HG03442 (cell line): ENCODE measurements at regions not wholly inside any gene's neighbourhood (a gene's known extent, or its start where the extent isn't known, plus 50 kb on each side); places are given as distances from the start of the nearest gene placed in this dataset.
"Not testable (repeated sequence)": the region's sequence is repeated elsewhere in the genome, so short reads cannot be mapped to it uniquely, and the experiment has no call there.

Experiments used
- ATAC-seq: cut with Tn5 transposase; IDR thresholded peaks from one replicate; pipeline ENCODE4 v1.9.1; 2021; ENCODE audit warnings: mild to moderate bottlenecking, moderate library complexity; ENCODE audit not compliant: unreplicated experiment

DNA sequence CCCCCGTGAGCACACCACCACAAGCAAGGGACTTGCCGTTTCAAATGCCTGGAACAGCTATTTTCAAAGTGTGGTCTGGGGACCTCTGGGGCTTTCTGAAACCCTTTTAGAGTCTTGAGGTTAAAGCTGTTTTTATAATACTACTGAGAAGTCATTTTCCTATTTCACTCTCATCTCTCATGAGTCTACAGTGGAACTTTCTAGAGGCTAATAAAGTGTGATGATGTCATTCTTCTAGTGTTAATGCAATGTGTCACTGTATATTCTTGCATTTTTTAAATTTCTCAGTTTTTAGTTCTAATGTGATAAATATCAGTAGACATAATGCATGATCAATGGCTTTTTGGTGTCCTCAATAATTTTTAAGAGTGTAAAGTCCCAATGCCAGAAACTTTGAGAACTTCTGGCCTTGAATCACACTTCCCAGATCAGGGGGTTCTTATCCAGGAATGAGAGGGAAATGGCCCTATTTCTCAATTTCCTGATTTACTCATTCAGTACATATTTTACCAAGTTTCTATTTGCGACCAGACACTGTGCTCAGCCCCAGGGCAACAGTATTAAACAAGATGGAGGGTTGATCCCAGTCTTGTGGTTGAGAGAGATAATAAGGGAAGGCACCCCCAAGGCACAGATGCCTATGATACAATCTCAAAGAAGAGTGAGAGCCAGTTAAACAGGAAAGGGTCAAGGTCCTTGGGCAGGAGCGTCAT is 444.0 kb downstream of the HS3ST3B1 start:
- ATAC-seq = no peak

DNA sequence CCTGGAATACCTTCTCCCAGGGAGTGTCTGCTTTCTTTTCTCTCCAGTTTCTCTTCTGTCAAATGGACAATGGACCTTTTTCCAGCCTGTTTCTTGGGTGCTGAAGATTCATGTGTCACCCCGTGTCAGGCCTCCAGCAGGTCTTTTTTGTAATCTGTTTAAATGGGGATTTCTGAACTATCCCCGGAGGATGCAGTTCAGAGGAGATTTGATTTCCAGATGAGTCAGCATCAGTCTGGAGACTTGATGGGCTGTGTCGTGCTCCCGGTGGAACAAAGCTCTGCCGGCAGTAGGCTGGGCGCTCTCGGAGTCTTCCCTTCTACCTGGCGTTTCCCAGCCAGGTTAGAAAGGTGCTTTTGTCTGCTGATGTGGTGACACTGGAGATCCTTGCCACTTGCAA is 440.6 kb downstream of the HS3ST3B1 start:
- ATAC-seq = no peak

DNA sequence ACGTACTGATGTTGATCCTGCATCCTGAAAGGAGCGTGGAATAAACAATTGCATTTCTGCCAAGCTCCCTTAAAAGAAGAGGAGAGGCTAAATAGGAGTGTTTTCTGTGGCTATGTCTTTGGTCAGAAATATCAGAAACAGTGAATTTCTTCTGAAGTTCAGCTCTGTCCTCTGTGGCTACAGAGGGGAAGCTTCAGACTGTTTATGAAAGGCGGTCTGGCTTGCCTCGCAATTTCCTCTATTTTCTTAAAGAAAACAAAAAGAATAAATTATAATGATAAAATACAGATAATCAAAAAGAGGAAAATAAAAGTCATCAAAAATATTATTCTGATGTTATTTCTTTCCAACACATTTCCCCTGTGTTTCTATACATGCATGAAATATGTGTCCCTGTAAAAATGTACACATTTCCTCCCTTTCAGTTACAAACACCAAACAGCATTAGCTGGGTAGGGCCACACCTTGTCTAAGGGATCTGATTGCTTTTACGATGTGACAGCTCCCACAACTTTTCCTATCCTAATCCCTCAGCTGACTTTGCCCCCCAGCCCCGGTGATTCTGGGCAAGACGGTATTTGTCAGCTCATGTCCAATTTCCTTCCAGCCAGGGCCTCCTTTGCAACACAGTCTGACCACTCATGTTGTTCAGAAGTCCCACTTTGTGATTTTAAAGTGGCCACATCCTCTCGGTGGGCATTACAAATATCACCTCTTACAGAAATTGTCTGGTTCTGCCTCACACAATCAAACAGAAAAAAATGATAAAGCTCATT is 439.0 kb downstream of the HS3ST3B1 start:
- ATAC-seq = no peak

DNA sequence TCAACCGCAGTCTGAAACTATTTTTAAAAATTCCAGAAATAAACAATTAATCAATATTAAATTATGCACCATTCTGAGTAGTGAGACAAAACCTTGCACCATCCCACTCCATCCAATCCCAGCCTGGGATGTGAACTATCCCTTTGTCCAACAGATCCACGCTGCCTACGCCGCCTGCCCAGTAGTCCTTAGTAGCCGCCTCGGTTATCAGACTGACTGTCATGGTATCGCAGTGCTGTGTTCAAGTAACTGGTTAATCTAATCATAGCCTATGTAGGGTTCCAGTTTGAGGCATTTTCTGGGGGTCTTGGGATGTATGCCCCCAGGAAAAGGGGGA is 437.7 kb downstream of the HS3ST3B1 start:
- no peak for ATAC-seq

DNA sequence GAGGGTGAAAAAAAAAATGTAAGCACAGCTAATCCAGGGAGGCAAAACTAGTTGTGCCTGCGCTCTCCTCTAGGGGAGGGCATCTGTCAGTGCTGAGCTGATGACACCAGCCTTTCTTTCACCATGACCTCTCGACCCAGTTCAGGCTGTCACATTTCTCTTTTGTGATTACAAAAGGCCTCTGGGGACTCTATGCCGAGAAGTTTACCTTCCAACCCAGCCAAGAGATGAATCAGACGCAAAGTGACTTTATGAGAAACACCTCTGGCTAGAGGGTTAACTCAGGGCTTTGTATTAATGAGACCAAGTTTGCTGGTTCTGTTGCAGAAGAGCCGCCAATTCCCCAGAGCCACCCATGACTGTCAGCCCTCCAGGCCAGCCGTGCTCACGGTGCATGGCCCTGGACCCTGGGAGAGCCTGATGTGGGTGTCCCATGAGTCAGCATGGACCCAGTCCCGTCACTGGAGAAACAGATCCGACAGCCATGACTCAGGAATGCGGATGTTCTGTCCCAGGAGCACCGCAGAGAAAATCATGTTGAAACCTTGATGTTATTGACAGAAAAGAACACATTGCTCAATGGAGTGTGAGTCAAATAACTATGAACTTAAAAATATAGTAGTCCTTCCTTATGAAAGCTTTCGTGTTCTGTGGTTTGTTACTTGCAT is 437.2 kb downstream of the HS3ST3B1 start:
- peak; percentile 83 for ATAC-seq

DNA sequence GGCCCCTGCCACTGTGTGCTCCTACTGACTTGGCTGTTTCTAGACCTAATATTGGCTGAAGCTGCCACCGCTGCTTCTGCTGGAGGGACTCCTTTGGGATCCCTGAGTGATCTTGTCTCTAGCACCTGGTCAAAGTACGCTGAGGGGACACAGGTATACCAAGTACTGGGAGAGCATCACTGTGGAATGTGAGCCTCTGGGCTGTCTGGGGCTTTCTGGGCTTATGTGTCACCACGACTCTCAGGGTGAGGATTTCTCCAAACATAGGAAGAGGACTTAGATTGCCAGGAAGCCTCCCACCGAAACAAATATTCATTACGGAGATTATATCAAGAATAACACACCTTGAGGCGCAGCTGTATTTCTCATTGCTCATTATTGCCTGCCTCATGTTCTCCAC is 435.8 kb downstream of the HS3ST3B1 start:
- no peak for ATAC-seq

DNA sequence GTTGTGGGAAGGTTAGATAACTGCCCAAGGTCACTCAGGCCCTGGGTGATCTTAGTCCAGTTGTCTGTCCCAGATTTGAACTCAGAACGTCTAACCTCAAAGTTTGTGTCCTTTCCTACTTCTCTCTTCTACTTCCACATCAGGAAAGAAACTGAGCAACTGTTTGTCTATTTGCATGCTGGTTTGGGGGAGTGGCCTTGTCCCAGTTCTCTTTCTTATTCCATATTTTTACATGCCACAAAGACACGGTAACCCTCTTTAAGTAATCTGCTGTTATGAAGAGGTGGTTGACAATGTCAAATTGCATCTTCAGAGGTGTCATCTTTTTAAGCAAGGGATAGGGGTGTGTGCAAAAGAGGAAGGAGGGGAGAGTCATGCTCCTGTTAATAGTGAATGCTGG is 432.5 kb downstream of the HS3ST3B1 start:
- ATAC-seq = no peak

DNA sequence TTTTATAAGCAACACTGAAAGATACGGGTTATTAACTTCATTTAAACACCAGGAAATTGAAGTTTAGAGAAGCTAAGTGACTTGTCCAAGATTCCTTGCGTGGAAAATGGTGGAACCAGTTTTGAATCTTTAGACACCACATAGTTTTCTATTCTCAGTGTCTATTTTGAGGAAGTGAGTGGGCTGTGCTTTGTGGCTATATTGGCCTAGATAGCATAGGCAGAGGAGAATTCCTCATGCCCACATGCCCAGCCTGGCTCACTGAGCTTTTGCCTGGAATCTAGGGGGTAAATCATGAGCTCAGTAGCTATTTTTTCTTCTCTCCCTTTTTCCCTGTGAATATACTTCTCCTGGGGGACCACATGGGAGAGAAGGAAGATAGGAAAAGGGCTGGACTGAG is 431.3 kb downstream of the HS3ST3B1 start:
- no peak for ATAC-seq

DNA sequence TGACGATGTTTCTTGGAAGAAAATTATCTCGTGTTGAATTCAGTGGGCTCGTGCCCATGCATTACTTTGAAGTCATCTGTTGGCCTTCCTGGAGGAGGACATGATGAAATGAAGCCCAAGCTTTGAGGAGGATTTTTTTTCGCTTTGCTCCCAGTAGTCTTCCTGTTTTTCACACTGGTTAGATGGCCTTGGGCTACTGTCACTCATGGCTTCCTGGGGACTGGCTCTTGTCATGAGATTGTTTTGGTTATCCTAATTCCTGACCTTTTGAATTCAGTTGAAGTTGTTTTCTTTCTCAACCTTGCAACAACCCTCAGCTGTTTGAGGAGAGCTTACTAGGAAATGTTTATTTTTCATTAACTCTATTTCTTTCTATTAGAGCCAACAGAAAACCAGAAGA is 430.7 kb downstream of the HS3ST3B1 start:
- no peak for ATAC-seq

DNA sequence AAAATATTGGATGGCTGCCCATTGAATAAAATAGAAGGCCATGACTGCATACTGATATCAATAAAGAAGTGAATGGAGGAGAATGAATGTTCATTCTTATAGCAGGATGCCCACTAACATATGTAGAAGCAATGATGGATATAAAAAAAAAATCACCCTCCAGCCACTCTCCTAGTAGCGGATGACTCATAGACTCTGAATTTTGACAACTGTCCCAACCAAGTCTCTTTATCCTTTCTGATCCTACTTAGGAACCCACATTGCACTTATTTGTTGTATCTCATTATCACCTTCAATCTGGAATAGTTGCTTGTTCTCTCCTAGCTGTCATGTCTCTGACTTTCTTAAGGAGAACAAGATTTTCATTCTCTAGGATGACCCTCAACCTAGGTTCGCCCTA is 429.9 kb downstream of the HS3ST3B1 start:
- no peak for ATAC-seq

DNA sequence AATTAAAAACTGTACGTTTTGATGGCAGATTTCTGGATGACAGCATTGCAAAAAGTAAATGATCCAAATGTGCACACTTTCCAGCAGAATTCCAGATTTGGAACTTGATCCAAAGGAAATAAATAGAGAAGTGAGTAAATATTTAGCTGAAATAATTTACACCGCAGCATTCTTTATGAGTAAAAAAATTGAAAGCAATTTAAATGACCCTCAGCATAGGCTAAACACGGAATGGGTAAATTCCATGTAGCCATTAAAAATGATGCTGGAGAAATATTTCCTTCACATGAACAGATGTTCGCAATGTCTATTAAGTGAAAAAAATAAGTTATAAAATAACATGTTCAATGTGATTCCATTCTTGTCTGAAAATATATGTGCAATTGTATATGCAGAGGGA is 424.8 kb downstream of the HS3ST3B1 start:
- no peak for ATAC-seq

DNA sequence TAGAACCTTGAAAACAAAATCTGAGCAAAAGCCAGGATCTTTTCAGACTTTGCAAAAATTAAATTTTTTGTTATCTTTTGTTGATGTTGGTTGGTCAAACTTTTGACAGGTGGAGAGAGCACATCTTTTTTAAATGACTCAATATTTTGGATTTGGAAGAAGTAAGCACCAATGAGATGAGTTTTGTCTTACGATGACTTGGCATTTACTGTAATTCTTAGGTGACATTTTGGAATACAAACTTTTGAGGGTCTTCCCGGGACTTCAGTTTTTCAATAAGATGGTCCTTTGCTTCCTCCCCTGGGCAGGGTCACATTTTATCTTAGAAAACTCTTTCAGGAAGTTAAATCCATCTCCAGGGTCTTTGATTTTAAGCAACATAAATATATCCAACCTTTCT is 423.9 kb downstream of the HS3ST3B1 start:
- ATAC-seq = no peak

DNA sequence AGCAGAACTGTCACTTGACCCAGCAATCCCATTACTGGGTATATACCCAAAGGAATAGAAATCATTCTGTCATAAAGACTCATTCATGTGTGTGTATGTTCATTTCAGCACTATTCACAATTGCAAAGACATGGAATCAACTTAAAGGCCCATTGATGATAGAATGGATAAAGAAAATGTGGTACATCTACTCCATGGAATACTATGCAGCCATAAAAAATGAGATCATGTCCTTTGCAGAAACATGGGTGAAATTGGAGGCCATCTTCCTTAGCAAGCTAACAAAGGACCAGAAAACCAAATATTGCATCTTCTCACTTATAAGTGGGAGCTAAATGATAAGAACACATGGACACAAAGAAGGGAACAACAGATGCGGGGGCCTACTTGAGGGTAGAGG is 422.5 kb downstream of the HS3ST3B1 start:
- not testable (repeated sequence) for ATAC-seq

DNA sequence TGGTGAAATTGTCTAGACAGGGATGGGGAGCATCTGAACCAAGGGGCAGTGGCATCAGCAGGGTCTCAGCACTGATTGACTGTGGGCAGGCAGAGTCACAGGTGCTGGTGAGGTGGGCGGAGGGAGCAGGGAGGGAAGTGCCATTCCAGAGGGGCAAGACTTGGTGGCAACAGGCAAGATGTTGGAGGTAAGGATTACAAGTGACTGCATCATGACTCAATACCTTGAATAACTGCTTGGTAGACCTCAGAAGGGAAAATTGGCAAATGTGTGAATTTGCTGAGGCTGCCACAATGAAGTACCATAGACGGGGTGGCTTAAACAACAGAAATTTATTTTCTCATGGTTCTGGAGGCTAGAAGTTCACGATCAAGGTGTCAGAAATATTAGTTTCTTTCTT is 419.1 kb downstream of the HS3ST3B1 start:
- ATAC-seq = no peak

DNA sequence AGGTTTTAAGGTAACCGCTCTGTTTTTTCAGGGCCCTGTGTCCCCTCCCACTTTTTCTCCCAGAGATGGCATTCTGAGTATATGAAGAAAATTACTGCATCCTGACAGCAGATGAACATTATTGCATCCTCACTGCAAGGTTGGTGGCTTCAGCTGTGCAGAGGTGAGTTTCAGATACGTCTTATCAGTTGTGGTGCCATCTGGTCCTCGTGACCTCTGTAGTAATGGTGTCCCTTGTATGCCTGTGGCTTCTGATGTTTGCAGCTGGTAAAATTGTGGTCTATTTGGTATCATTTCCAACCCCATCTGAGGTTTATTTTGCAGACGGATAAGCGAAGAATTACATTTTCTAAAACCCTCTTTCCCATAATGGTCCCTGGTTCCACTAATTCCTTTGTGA is 417.0 kb downstream of the HS3ST3B1 start:
- no peak for ATAC-seq

DNA sequence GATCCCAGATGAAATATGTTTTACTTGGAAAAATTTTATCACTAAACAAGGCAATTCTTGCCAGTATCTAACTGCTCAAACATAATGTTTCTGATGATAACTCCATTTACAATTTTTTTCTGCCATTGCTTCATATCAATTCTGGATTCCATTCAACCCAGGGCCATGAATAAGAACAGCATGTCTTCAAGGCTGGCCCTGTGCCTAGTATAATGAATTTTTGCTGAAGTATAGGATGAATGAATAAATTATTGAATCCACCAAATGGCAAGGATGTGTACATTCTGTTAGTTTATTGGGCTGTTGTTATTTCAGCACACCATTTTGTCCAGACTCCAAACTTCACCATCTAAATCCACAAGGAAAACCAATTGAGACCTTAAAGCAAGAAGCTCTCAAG is 414.7 kb downstream of the HS3ST3B1 start:
- ATAC-seq = no peak

DNA sequence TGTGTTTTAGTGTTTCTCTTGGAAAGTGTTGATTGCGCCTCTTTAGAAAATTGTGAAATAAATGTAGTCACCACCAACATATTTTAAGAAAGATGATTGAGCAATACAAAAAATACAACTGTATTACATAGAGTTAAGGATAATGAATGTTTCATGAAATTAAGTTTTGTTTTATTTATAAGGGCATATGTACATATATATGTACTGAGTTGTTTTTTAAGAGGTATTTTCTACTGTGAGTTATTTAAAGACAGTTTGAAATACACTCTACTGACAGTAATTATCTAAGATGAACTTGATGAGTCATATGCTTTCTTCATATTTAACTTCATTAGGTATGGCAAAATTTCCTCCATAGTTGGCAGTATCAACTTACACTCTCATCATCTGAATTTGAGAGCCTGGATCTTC is 411.7 kb downstream of the HS3ST3B1 start:
- no peak for ATAC-seq

DNA sequence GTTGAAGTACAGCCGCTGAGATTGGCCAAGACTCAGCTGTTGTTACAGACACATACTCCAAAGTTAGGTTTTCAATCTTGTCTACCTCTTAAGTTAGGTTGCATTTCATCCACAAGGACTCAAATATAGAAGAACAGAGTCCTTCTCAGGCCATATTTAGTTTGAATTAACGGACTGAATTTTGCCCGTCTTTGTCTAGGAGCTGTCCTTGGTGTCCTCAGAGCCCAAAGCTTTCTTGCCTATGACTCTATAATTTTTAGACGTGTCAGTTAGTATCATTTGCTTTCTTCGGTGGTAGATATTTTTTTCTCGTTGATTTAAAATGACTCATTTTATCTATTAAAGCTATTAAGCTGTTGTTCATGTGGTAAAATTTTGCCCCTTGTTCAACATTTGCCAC is 403.2 kb downstream of the HS3ST3B1 start:
- ATAC-seq = no peak

DNA sequence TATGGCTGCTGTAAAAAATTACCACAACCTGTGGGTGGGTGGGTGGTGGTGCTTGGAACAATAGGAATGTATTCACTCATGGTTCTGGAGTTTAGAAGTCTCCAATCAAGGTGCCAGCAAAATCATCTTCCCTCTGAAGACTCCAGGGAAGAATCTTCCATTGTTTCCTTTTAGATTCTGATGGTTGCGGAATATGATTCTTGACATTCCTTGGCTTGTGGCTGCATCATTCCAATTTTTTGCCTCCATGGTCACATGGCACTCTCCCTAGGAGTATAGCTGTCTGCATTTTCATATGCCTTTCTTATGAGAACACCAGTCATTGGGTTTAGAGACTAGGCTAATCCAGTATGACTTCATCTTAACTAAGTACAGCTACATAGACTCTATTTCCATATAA is 401.0 kb downstream of the HS3ST3B1 start:
- no peak for ATAC-seq

DNA sequence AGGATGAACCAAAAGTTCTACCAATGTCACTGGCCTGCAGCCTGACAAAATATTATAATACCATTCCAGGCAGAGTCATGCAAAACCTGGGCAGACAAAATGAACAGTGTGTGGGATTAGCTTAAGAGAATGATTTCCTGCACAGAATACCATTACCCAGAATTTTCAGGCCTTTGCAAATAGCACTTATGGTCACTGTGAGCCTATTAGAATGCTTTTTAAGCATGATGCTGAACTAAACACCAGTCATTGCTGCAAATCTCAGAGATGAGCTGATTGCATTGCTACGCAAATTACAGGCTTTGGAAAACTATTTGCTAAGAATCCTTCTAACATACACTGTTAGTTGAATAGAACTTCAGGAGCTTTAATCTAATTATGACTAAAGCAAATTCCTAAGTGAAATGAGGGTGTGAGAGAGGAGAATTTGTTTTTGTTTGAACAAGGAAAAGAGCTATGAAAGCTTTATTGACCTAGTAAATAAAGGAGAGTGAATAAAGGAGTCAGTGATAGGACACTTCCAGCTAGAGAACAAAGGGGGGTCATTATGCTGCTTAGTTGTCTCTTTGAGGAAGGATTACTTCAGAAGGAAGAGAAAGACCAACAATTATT is 398.8 kb downstream of the HS3ST3B1 start:
- no peak for ATAC-seq

DNA sequence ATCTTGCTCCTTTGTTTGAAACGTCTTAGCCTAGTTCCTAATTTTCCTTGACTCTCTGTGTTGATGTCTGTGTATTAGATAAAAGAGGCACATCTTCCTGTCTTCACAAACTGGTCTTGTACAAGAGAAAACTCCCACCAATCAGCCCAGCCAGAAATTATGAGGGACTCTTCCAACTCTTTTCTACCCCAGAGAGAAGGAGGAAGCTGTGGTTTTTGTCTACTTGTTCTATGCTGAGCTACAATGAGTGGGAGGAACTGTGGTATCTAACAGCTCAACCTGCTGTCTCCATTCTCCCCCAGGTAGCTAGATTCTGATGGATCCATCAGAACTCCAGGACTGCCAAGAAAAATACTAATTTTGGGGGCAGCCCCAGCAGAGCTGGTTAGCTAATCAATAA is 392.5 kb downstream of the HS3ST3B1 start:
- ATAC-seq = no peak

DNA sequence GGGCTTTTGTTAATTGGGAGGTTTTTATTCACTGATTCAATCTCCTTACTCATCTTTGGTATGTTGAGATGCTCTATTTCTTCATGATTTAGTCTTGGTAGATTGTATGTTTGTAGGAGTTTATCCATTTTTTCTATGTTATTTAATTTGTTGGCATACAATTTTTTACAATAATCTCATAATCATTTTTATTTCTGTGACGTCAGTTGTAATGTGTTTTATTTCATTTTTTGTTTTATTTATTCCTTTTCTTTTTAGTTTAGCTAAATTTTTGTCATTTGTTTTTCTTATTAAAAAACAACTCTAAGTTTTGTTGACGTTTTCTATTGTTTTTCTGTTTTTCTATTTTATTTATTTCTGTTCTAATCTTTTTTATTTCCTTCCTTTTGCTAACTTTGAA is 389.8 kb downstream of the HS3ST3B1 start:
- ATAC-seq = no peak
